ENCODE measurements at regions not wholly inside any gene's neighbourhood (a gene's known extent, or its start where the extent isn't known, plus 50 kb on each side); places are given as distances from the start of the nearest gene placed in this dataset.
A peak's percentile ranks its signal among the peaks of the same experiment; 100 is the strongest.

DNA sequence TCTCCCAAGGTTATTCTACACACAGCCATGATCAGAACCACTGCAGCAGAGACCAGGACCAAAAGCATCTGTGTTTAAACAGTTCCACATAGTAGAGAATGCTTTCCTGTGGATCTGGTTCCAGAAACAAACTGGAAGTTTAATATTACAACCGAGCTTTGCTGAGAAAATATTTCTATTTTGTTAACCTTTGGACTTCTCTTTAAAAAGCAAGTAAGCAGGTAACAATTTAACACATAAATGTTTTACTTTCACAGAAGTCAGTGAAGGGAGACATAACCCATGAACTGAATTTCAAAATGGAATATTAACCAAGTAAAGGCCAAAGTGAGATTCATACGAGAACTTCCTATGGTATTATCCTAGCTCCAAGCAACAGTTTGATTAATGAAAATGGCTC is 98.6 kb upstream of the PHYHIPL start:
- DNase-seq (ENCODE audit: extremely low read depth, low read depth) = no peak
- TF ChIP-seq, protein P1, sequence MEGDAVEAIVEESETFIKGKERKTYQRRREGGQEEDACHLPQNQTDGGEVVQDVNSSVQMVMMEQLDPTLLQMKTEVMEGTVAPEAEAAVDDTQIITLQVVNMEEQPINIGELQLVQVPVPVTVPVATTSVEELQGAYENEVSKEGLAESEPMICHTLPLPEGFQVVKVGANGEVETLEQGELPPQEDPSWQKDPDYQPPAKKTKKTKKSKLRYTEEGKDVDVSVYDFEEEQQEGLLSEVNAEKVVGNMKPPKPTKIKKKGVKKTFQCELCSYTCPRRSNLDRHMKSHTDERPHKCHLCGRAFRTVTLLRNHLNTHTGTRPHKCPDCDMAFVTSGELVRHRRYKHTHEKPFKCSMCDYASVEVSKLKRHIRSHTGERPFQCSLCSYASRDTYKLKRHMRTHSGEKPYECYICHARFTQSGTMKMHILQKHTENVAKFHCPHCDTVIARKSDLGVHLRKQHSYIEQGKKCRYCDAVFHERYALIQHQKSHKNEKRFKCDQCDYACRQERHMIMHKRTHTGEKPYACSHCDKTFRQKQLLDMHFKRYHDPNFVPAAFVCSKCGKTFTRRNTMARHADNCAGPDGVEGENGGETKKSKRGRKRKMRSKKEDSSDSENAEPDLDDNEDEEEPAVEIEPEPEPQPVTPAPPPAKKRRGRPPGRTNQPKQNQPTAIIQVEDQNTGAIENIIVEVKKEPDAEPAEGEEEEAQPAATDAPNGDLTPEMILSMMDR (IDR thresholded peaks at IDR 0.05; ENCODE audit: low read depth, low read length) = no peak

DNA sequence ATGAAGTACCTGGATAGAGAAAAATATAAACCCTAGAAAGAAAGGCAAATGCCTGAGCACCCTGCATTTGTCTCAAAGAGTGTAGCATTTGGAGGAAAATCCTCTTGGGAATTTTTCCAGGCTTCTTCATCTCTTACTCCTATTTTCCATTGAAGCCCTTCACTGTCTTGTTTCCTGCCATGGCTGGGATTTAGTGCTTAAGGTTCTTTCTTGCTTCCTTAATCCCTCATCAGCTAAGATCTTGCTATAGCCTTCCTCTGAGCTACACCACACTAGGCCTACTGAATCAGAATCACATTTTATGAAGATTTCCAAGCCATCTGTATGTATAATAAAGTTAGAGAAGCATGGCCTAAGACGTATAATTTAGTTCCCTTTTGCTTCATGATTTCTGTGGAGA is 97.5 kb upstream of the PHYHIPL start:
- no peak for DNase-seq (ENCODE audit: extremely low read depth, low read depth)
- TF ChIP-seq, protein P1 (IDR thresholded peaks at IDR 0.05; ENCODE audit: low read depth, low read length) = no peak

DNA sequence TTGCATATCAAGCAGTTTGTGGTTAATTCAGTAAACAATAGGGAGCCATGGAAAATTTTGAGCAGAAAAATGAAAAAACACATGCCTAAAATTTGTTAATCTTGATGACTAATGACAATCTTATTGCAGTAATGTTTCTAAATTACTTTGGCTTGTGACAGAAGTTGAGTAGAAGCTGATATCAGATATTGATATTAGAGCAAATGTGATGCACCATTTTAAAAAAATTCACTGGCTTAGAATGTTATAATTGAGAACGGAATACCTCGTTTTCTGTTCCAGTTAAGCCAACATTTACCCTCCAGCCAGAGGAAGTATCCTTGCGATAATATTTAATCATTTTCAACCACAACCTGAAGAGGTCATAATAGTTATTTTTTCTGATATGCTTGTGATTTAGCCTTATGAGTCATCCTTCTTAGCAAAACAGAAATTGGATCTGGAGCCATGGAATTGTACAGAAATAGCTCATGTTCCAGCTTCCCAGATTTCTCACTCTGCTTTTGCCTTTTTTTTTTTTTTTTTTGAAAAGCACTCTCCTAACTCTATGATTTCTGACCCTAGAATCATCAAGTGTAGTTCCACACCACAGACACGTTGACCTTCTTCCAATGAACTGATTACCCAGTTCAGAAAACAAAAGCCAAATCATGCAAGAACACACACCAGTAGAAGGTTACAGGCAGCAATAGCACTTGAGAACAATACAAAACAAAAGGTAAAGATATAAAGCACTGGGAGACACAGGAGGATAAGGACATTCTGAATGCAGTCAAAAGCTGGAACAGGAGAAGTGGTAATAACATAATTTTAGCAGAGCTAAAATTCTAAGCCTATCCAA is 96.8 kb upstream of the PHYHIPL start:
- DNase-seq (ENCODE audit: extremely low read depth, low read depth) = peak; percentile 72
- TF ChIP-seq, protein P1 (IDR thresholded peaks at IDR 0.05; ENCODE audit: low read depth, low read length) = no peak

DNA sequence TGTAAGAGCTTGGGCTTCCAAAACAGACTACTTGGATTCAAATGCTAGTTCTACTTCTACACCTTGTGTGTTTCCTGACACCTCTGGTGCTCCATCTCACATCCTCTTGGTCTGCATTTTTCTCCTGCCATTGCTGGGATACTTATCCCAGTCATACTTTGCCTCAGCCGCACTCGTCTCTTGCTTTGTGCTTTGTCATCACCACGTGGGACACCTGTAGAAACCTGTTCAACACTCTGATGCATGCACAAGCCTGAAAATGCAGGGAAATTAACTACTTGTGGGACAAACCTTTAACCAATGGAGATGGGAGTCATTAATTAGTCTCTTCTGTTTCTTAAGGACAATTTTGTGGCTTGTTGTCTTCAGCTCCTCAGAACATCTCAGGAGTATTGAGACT is 94.2 kb upstream of the PHYHIPL start:
- DNase-seq (ENCODE audit: extremely low read depth, low read depth) = no peak
- TF ChIP-seq, protein P1 (IDR thresholded peaks at IDR 0.05; ENCODE audit: low read depth, low read length) = no peak

DNA sequence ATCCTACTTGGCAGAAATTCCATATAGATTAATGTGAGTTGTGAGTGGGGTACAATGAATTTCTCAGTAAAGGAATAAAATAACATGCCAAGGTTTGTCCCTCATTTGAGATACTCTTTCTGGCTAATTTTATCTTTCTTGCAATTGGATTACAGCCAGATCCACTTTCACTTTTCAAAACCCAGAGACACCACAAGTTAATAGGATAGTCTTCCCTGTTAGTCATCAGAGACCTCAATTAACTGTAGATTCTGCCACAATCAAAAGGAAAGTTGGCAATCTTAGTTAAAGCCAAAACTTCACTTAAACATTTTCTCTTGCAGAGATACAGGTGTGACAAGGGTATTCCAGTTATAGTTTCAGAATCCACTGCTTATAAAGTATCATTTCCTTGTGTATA is 91.4 kb upstream of the PHYHIPL start:
- TF ChIP-seq, protein P1 (IDR thresholded peaks at IDR 0.05; ENCODE audit: low read depth, low read length) = no peak
- DNase-seq (ENCODE audit: extremely low read depth, low read depth) = no peak

DNA sequence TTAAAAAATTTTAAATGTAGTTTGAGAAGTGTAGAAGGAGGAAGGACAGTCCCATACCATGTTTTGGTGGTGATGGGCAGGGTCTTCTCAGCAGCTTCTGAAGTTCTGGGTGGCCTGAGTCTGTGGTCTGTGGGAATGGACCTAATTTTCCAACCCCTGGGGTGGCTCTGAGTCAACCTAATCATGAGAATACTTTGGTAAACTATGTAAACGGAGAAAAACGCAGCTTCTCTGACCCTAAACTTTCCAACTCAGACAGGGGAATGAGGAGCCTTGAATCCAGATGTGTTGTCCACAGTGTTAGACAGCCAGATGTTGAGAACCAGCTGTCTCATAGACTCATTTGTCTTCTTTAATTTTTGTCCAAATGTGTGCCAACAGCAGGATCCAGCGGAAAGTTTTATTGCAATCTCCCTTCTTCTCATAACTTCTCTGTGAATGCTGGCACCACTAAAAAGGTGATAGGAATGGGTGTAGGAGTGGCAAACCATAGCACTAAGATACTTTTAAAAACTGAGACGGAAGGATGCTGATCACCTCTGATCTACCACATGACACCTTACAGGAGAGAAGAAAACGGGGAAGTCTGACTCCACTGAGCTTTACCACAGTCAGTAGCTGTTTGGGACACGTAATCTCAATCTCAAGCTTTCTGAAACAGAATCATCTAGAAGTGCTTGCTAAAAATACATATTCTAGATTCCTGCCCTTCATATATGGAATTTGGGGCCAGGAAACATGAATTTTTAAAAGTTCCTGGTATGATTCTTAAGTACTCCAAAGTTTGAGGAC is 90.5 kb upstream of the PHYHIPL start:
- TF ChIP-seq, protein P1 (IDR thresholded peaks at IDR 0.05; ENCODE audit: low read depth, low read length) = no peak
- DNase-seq (ENCODE audit: extremely low read depth, low read depth) = no peak

DNA sequence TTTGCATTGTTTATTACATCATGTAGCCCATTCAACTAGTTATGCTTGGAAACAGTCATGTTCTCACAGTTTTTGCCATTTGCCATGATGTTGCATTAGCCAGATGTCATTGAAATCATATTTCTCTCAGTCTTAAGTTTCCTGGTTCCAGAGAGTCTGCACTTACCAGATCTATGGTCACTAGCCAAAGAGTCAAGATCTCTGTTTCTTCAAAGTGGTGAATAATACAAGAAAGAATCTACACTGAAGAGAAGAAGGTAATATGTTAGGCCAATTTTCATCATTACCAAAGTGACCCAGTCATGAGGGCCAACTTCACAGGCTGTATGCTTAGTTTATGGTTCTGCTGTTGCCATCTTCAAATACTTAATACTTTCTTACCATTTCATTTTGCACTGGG is 89.0 kb upstream of the PHYHIPL start:
- no peak for DNase-seq (ENCODE audit: extremely low read depth, low read depth)
- TF ChIP-seq, protein P1 (IDR thresholded peaks at IDR 0.05; ENCODE audit: low read depth, low read length) = no peak
